MM.1S (cell line): ENCODE measurements at regions not wholly inside any gene's neighbourhood (a gene's known extent, or its start where the extent isn't known, plus 50 kb on each side); places are given as distances from the start of the nearest gene placed in this dataset.

Source experiments
- CTCF ChIP-seq: fragments of 300-600 bp; sonication (generic); IDR thresholded peaks from 2 replicates; pipeline ENCODE4 v1.5.1; 2016; ENCODE audit warnings: antibody characterized with exemption, low read length, mixed read lengths
- EZH2 ChIP-seq: fragments of 300-600 bp; sonication (generic); optimal IDR thresholded peaks from 2 replicates; pipeline ENCODE3; 2017; ENCODE audit warnings: low read depth, mild to moderate bottlenecking, antibody characterized with exemption, low read length, mixed read lengths
- EZH2phosphoT487 ChIP-seq: fragments of 300-600 bp; sonication (generic); IDR thresholded peaks from 2 replicates; pipeline ENCODE4 v1.6.1; 2018; ENCODE audit warnings: antibody characterized with exemption, low read length

GRCh38 chr3:162702768-162703385, 1206.3 kb downstream of the OTOL1 start:
- no peak for TF ChIP-seq CTCF
- TF ChIP-seq EZH2, result no peak
- TF ChIP-seq EZH2phosphoT487, result no peak
